SK-N-SH (cell line): ENCODE measurements at regions not wholly inside any gene's neighbourhood (a gene's known extent, or its start where the extent isn't known, plus 50 kb on each side); places are given as distances from the start of the nearest gene placed in this dataset.

ENCODE experiments used
- CTCF ChIA-PET: fragments of 300-600, 350-600 bp; formaldehyde crosslinking; extraction: SDS; loops from one replicate; lab custom pipeline; 2021; lab: Yijun Ruan, JAX
- POLR2A ChIA-PET: fragments of 350-600 bp; sonication (Branson Sonifier 250); formaldehyde crosslinking; extraction: SDS; loops from one replicate; lab custom pipeline; 2020; ENCODE audit warnings: antibody characterized with exemption, inconsistent platforms; lab: Yijun Ruan, JAX
- DNase-seq: peaks from one replicate; pipeline ENCODE4 v3.0.0; 2012
- H2AFZ ChIP-seq: fragments of 200-600 bp; sonication (generic); 2 replicates; pipeline ENCODE4 v1.8.1; 2016; ENCODE audit warnings: antibody characterized with exemption, mild to moderate bottlenecking, low read depth
- H3F3A ChIP-seq: fragments of 200-600 bp; sonication (generic); replicated peaks from 2 replicates; pipeline ENCODE3; 2016; ENCODE audit warnings: antibody characterized with exemption, mild to moderate bottlenecking; ENCODE audit not compliant: insufficient read depth
- H3K27ac ChIP-seq, 2 experiments: fragments of 200-500 bp in 1 of 2; fragments of 200-600 bp in 1 of 2; sonication (Bioruptor generic) in 1 of 2; sonication (generic), shearing (Covaris generic) in 1 of 2; 2 replicates each; pipeline versions ENCODE4 v1.5.1 to v1.6.1; 2014 to 2016; ENCODE audit warnings: low read depth in 2 of 2, inconsistent platforms in 1 of 2, low read length in 1 of 2, mild to moderate bottlenecking in 1 of 2, mixed read lengths in 1 of 2
- H3K27me3 ChIP-seq: fragments of 200-600 bp; sonication (generic), shearing (Covaris generic); 2 replicates; pipeline ENCODE4 v1.6.1; 2016; ENCODE audit warnings: mixed run types; ENCODE audit not compliant: insufficient read depth
- H3K36me3 ChIP-seq, 2 experiments: fragments of 200-500 bp in 1 of 2; fragments of 200-600 bp in 1 of 2; sonication (Bioruptor generic) in 1 of 2; sonication (generic) in 1 of 2; replicated peaks in 1 of 2; 2 replicates each; pipeline versions ENCODE3 to v1.5.1; 2014 to 2016; ENCODE audit warnings: low read length in 1 of 2, mild to moderate bottlenecking in 1 of 2; ENCODE audit not compliant: insufficient read depth in 2 of 2, control insufficient read depth in 1 of 2
- H3K4me1 ChIP-seq, 2 experiments: fragments of 200-500 bp in 1 of 2; fragments of 200-600 bp in 1 of 2; sonication (Bioruptor generic) in 1 of 2; sonication (generic), shearing (Covaris generic) in 1 of 2; 2 replicates each; pipeline versions ENCODE4 v1.5.1 to v1.6.1; 2014 to 2016; ENCODE audit warnings: low read depth in 1 of 2, low read length in 1 of 2, mixed run types in 1 of 2; ENCODE audit not compliant: insufficient read depth in 2 of 2, control insufficient read depth in 1 of 2
- H3K4me2 ChIP-seq: fragments of 200-600 bp; sonication (generic), shearing (Covaris generic); 2 replicates; pipeline ENCODE4 v1.6.1; 2017; ENCODE audit warnings: mixed run types
- H3K4me3 ChIP-seq, 2 experiments: fragments of 200-500 bp in 1 of 2; fragments of 200-600 bp in 1 of 2; sonication (Bioruptor generic) in 1 of 2; sonication (generic), shearing (Covaris generic) in 1 of 2; 2 replicates each; pipeline versions ENCODE4 v1.5.1 to v1.8.1; 2014 to 2016; ENCODE audit warnings: low read depth in 2 of 2, inconsistent platforms in 1 of 2, low read length in 1 of 2, mild to moderate bottlenecking in 1 of 2, mixed read lengths in 1 of 2, moderate library complexity in 1 of 2
- H3K79me2 ChIP-seq: fragments of 200-600 bp; sonication (generic); 2 replicates; pipeline ENCODE4 v1.8.1; 2017; ENCODE audit warnings: mild to moderate bottlenecking; ENCODE audit not compliant: insufficient read depth
- H3K9ac ChIP-seq: fragments of 200-600 bp; sonication (generic); 2 replicates; pipeline ENCODE4 v1.6.1; 2017; ENCODE audit warnings: mixed run types
- H3K9me2 ChIP-seq: fragments of 200-600 bp; sonication (generic); 2 replicates; pipeline ENCODE4 v1.6.1; 2017; ENCODE audit warnings: mixed run types
- H3K9me3 ChIP-seq: fragments of 200-600 bp; sonication (generic); 2 replicates; pipeline ENCODE4 v1.6.1; 2017; ENCODE audit warnings: mixed run types, mild to moderate bottlenecking, moderate library complexity
- H4K20me1 ChIP-seq: fragments of 200-600 bp; sonication (generic); 2 replicates; pipeline ENCODE4 v1.6.1; 2017; ENCODE audit warnings: mild to moderate bottlenecking, mixed run types; ENCODE audit not compliant: insufficient read depth
- CTCF ChIP-seq: fragments of 200-600 bp; sonication (generic); IDR thresholded peaks from 2 replicates; pipeline ENCODE4 v1.6.1; 2017; ENCODE audit warnings: antibody characterized with exemption, mild to moderate bottlenecking, moderate library complexity
- EZH2phosphoT487 ChIP-seq: fragments of 200-600 bp; sonication (generic); IDR thresholded peaks from 2 replicates; pipeline ENCODE4 v1.6.1; 2017; ENCODE audit warnings: low read depth, mixed run types, mild to moderate bottlenecking, antibody characterized with exemption, moderate library complexity, borderline replicate concordance
- FOSL2 ChIP-seq: IDR thresholded peaks from 2 replicates; pipeline ENCODE4 v1.4.0; 2012; ENCODE audit warnings: low read depth, mild to moderate bottlenecking, moderate library complexity, borderline replicate concordance
- GABPA ChIP-seq: IDR thresholded peaks from 2 replicates; pipeline ENCODE4 v1.4.0; 2012; ENCODE audit warnings: low read depth, mild to moderate bottlenecking
- JUND ChIP-seq: IDR thresholded peaks from 2 replicates; pipeline ENCODE4 v1.4.0; 2012
- NFIC ChIP-seq: IDR thresholded peaks from 2 replicates; pipeline ENCODE4 v1.4.0; 2012; ENCODE audit warnings: borderline replicate concordance
- SMC3 ChIP-seq: IDR thresholded peaks from 2 replicates; pipeline ENCODE4 v1.6.1; 2012; ENCODE audit warnings: low read depth, low read length, improper control_type of control experiment
- TEAD4 ChIP-seq: IDR thresholded peaks from 2 replicates; pipeline ENCODE4 v1.4.0; 2012; ENCODE audit warnings: mild to moderate bottlenecking, borderline replicate concordance; ENCODE audit not compliant: insufficient read depth
- WGBS: methylation state at CpG from one replicate; pipeline ENCODE4 v1.1.6; 2017; ENCODE audit warnings: low lambda C conversion rate; 5-methylcytosine and 5-hydroxymethylcytosine counted together
- TF ChIP-seq, protein P1 (sequence below): fragments of 150-350 bp; IDR thresholded peaks from 2 replicates; pipeline ENCODE4 v1.6.1; 2016; ENCODE audit warnings: mild to moderate bottlenecking, low read depth, low read length
- TF ChIP-seq, protein P2 (sequence below): IDR thresholded peaks from 2 replicates; pipeline ENCODE4 v1.4.0; 2012; ENCODE audit warnings: low read depth

DNA sequence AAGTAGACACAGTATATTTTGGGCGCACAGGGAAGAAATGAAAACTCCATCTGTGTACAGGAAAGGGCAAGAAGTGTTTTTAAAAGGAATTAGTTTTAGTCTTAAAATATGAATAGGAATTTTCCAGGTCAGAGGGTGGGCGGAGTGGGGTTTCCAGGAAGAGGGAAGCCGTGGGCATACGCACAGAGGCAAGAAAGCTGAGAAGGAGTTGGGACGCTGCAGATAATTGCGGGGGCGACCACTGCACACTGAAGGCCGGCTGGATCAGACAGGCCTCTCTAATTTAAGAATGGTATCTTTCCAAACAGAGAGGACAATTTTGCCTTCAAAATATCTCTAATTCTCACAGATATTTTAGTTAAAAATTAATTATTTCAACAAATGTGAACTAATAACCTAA lies 189.1 kb upstream of the INHBA start:
- Histone ChIP-seq H3K79me2 (no peaks in the 10 kb centered on the region), H3K36me3 (no peaks in the 10 kb centered on the region), H3K4me1 (peaks cover 3 to 62% of the 10 kb centered on the region in 2 experiments), H3K27ac (peak overlapping the region in 1 of 2 experiments; percentile 36; a peak in 2 of 4 replicates)
- TF ChIP-seq, protein P1, sequence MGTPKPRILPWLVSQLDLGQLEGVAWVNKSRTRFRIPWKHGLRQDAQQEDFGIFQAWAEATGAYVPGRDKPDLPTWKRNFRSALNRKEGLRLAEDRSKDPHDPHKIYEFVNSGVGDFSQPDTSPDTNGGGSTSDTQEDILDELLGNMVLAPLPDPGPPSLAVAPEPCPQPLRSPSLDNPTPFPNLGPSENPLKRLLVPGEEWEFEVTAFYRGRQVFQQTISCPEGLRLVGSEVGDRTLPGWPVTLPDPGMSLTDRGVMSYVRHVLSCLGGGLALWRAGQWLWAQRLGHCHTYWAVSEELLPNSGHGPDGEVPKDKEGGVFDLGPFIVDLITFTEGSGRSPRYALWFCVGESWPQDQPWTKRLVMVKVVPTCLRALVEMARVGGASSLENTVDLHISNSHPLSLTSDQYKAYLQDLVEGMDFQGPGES = no peak
- TF ChIP-seq EZH2phosphoT487 = no peak
- no peak for TF ChIP-seq NFIC
- no peak for TF ChIP-seq CTCF
- TF ChIP-seq FOSL2 = no peak
- no peak for TF ChIP-seq GABPA
- TF ChIP-seq, all 33 proteins: peak for 0
- DNase-seq = no peak
- POLR2A ChIA-PET = no interaction called here
- Histone ChIP-seq H3F3A (peaks cover 27% of the 10 kb centered on the region), H3K27me3 (no peaks in the 10 kb centered on the region), H3K9me2 (no peaks in the 10 kb centered on the region), H3K4me2 (0 out of 2 replicates have a peak overlapping the region, but pooled peaks have one; percentile 1), H3K4me3 (no peak overlapping the region), H3K9me3 (no peaks in the 10 kb centered on the region), H4K20me1 (no peaks in the 10 kb centered on the region), H2AFZ (peak overlapping the region; percentile 90), H3K9ac (no peak overlapping the region)
- CTCF ChIA-PET = interaction anchor here (1.1 to 1.6 kb wide), 3 partner anchors 9 to 49 kb away, joined by 3 to 5 read pairs (median 4); no protein-coding TSS in a partner anchor
- WGBS = 53% methylated on average over 8 of the region's 8 CpGs

DNA sequence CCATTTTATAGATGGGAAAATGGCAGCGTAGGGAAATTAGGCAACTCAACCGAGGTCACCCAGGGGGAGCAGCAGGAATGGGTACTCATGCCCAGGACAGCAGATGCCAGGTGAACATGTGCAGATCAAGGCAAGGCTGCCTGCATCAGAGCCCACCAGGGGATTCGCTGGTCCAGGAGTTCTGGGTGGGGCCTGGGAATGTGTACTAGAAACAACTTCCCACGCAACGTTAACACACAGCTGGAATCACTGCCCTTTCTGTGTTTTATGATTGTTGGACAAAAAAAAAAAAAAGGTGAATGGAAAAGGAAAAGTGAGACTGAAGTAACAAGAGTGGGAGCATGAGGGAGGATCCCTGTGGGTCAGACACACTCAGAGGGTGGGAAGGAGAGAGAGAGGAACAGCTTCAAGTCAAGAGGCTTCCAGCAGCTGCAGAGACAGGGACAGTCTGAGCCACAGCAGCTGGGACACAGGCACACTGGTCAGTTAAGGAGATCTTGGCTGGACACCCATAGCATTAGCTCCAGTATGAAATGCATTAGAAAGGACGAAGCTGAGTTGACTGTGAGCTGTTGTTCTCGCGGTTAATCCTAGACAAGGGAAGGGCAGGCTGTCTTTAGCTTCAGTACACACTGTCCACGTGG lies 187.9 kb upstream of the INHBA start:
- H3K27ac ChIP-seq = peak overlapping the region in 1 of 2 experiments; percentile 36; a peak in 2 of 4 replicates
- WGBS = 51% methylated on average over 9 of the region's 9 CpGs
- H3K36me3 ChIP-seq = no peaks in the 10 kb centered on the region
- TF ChIP-seq SMC3 = no peak
- no peak for TF ChIP-seq JUND
- TF ChIP-seq, protein P2, sequence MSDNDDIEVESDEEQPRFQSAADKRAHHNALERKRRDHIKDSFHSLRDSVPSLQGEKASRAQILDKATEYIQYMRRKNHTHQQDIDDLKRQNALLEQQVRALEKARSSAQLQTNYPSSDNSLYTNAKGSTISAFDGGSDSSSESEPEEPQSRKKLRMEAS = 0 out of 2 replicates have a peak, but pooled peaks have one; percentile 34
- TF ChIP-seq TEAD4 = no peak
- TF ChIP-seq, all 33 proteins: peak for 1
- ChIA-PET CTCF (interaction anchor here (1.0 to 1.6 kb wide), 2 partner anchors 14 to 50 kb away, joined by 3 to 5 read pairs; no protein-coding TSS in a partner anchor), POLR2A (interaction anchor here (0.7 kb wide), 1 partner anchor 312 kb away, joined by 3 read pairs; no protein-coding TSS in a partner anchor)
- Histone ChIP-seq H3K4me3 (no peak overlapping the region), H3K27me3 (no peaks in the 10 kb centered on the region), H3K4me1 (peaks cover 8 to 68% of the 10 kb centered on the region in 2 experiments), H3K9me2 (no peaks in the 10 kb centered on the region), H3K79me2 (no peaks in the 10 kb centered on the region), H3K9me3 (no peaks in the 10 kb centered on the region), H3F3A (peaks cover 38% of the 10 kb centered on the region), H4K20me1 (no peaks in the 10 kb centered on the region), H3K9ac (no peak overlapping the region; the same call in 1 of the 2 replicates), H3K4me2 (no peak overlapping the region), H2AFZ (peak overlapping the region; percentile 90)
- DNase-seq = no peak
